ENCODE measurements at regions not wholly inside any gene's neighbourhood (a gene's known extent, or its start where the extent isn't known, plus 50 kb on each side); places are given as distances from the start of the nearest gene placed in this dataset.
"Not testable (repeated sequence)": the region's sequence is repeated elsewhere in the genome, so short reads cannot be mapped to it uniquely, and the experiment has no call there.

DNA sequence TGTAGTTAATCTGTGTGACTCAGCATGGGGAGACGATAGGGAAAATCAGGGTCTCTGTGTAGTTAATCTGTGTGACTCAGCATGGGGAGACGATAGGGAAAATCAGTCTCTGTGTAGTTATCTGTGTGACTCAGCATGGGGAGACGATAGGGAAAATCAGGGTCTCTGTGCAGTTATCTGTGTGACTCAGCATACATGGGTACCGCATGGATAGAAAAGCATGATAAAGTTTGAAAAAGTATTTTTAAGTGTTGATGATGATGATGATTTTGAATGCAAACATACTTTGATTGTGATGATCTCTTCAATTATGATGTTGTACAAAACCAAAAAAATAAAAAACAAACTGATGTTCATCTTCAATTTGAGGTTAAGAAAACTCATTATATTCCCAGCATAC lies 309.8 kb downstream of the TRIML1 start:
- H2AK9ac ChIP-seq (replicated peaks; ENCODE audit: low read depth, low read length, poor library complexity); H4K91ac ChIP-seq (ENCODE audit: insufficient read depth, low read depth, low read length); H2BK20ac ChIP-seq (ENCODE audit: low read depth, low read length); H2BK15ac ChIP-seq (ENCODE audit: low read depth, low read length); POLR2A ChIA-PET (ENCODE audit: unreplicated experiment); H4K8ac ChIP-seq (ENCODE audit: low read depth in 2 of 2, low read length in 2 of 2); ATAC-seq (ENCODE audit: low read depth); H2AFZ ChIP-seq (replicated peaks; ENCODE audit: low read length, poor library complexity); H4K5ac ChIP-seq (ENCODE audit: low read depth, low read length); H3K18ac ChIP-seq (ENCODE audit: low read depth, low read length); H3K56ac ChIP-seq (ENCODE audit: extremely low read depth, insufficient read depth, low read length); H3K9ac ChIP-seq (ENCODE audit: low read depth, low read length); H3K4me3 ChIP-seq (ENCODE audit: insufficient read depth, low read depth, low read length); H3K36me3 ChIP-seq (ENCODE audit: control insufficient read depth, insufficient read depth, low read length); H3K79me1 ChIP-seq (ENCODE audit: low read depth in 1 of 2, low read length in 2 of 2); H2AK5ac ChIP-seq (ENCODE audit: low read depth, low read length); H3K27me3 ChIP-seq (ENCODE audit: control insufficient read depth, insufficient read depth, low read length); H3K4me2 ChIP-seq (ENCODE audit: low read depth, low read length); H3K4ac ChIP-seq (ENCODE audit: low read depth, low read length); BruUV-seq (replicated peaks); CTCF ChIA-PET; H3K9me3 ChIP-seq (ENCODE audit: control insufficient read depth, insufficient read depth, low read length); H3K23ac ChIP-seq (ENCODE audit: low read depth, low read length); H3K4me1 ChIP-seq (ENCODE audit: control insufficient read depth, insufficient read depth, low read length); in situ Hi-C loops (cut with MboI; ENCODE audit: low sequenced_read_pairs); H4K20me1 ChIP-seq (ENCODE audit: insufficient read depth, low read length); H3K9me1 ChIP-seq (ENCODE audit: insufficient read depth, low read length); intact Hi-C loops (cut with micrococcal nuclease); H3K14ac ChIP-seq (replicated peaks; ENCODE audit: low read depth, low read length); dilution Hi-C loops (cut with HindIII; ENCODE audit: low sequenced_read_pairs, unreplicated experiment): not testable (repeated sequence)
- peak; percentile 52; the same call in 1 of the 2 replicates for TF ChIP-seq NFE2L2 (IDR thresholded peaks at IDR 0.05; ENCODE audit: low read depth, low read length)
- peak overlapping the region; percentile 16; the same call in 1 of the 2 replicates for H3K27ac ChIP-seq (ENCODE audit: insufficient read depth, low read length)
- H2BK5ac ChIP-seq (ENCODE audit: low read depth, low read length, poor library complexity, severe bottlenecking), result peak overlapping the region; percentile 69
- H2BK120ac ChIP-seq (ENCODE audit: low read depth, low read length), result 0 out of 2 replicates have a peak overlapping the region, but pooled peaks have one; percentile 27
- WGBS, 2 experiments (ENCODE audit: extremely low coverage in 2 of 2, insufficient read length in 1 of 2), result no CpG with 5 or more reads among the region's 4 CpGs
- peak; percentile 53 for DNase-seq

Data from IMR-90 (cell line).